Tibial artery (tissue), 4 donors: ENCODE measurements at regions not wholly inside any gene's neighbourhood (a gene's known extent, or its start where the extent isn't known, plus 50 kb on each side); places are given as distances from the start of the nearest gene placed in this dataset.
A peak's percentile ranks its signal among the peaks of the same experiment; 100 is the strongest.

Experiments
- DNase-seq, 2 donors: peaks; one replicate each; pipeline ENCODE4 v3.0.0-alpha.2; 2019
- H3K27ac ChIP-seq, 2 donors: fragments of 200-600 bp; sonication (generic) in 1 of 2; 1 replicate in 1 of 2; 2 replicates in 1 of 2; pipeline ENCODE4 v1.5.1; 2018 to 2019; ENCODE audit warnings: mild to moderate bottlenecking in 1 of 2
- H3K27me3 ChIP-seq, 2 donors: fragments of 200-600 bp; sonication (generic) in 1 of 2; one replicate each; pipeline versions ENCODE4 v1.5.1 to v1.6.0; 2016 to 2019
- H3K36me3 ChIP-seq, 3 donors: fragments of 200-600 bp; sonication (generic) in 2 of 3; one replicate each; pipeline ENCODE4 v1.5.1; 2016 to 2019; ENCODE audit warnings: mild to moderate bottlenecking in 2 of 3
- H3K4me1 ChIP-seq, 4 donors: fragments of 200-600 bp; sonication (generic) in 2 of 4; 1 replicate in 3 of 4; 2 replicates in 1 of 4; pipeline ENCODE4 v1.5.1; 2016 to 2019
- H3K4me3 ChIP-seq, 2 donors: fragments of 200-600 bp; sonication (generic) in 1 of 2; 1 replicate in 1 of 2; 2 replicates in 1 of 2; pipeline ENCODE4 v1.5.1; 2018 to 2019; ENCODE audit warnings: mild to moderate bottlenecking in 2 of 2
- H3K9me3 ChIP-seq, 3 donors: fragments of 200-600 bp; sonication (generic) in 1 of 3; one replicate each; pipeline ENCODE4 v1.5.1; 2016 to 2019
- intact Hi-C: fragments of 100-400 bp; cut with DNase I; formaldehyde crosslinking; loops from one replicate; pipeline ENCODE4 v1.15.0; 2023; ENCODE audit warnings: low total_unique reads
- TF ChIP-seq, protein P1 (sequence below), 2 experiments: fragments of 200-600 bp in 1 of 2; fragments of 450-650 bp in 1 of 2; IDR thresholded peaks; one replicate each; pipeline ENCODE4 v1.5.1; 2017 to 2019; ENCODE audit warnings: antibody characterized with exemption in 2 of 2, mild to moderate bottlenecking in 1 of 2, moderate library complexity in 1 of 2

GRCh38 chr13:29914581-29914980 is 64.2 kb upstream of the UBL3 start:
- Histone ChIP-seq H3K4me3 (no peak overlapping the region), H3K9me3 (no peaks in the 10 kb centered on the region), H3K27me3 (no peaks in the 10 kb centered on the region), H3K4me1 (no peaks in the 10 kb centered on the region), H3K36me3 (no peaks in the 10 kb centered on the region), H3K27ac (no peak overlapping the region)
- intact Hi-C loops: no loop called here
- no peak for DNase-seq
- TF ChIP-seq, protein P1, sequence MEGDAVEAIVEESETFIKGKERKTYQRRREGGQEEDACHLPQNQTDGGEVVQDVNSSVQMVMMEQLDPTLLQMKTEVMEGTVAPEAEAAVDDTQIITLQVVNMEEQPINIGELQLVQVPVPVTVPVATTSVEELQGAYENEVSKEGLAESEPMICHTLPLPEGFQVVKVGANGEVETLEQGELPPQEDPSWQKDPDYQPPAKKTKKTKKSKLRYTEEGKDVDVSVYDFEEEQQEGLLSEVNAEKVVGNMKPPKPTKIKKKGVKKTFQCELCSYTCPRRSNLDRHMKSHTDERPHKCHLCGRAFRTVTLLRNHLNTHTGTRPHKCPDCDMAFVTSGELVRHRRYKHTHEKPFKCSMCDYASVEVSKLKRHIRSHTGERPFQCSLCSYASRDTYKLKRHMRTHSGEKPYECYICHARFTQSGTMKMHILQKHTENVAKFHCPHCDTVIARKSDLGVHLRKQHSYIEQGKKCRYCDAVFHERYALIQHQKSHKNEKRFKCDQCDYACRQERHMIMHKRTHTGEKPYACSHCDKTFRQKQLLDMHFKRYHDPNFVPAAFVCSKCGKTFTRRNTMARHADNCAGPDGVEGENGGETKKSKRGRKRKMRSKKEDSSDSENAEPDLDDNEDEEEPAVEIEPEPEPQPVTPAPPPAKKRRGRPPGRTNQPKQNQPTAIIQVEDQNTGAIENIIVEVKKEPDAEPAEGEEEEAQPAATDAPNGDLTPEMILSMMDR (IDR thresholded peaks at IDR 0.05): no peak

DNA sequence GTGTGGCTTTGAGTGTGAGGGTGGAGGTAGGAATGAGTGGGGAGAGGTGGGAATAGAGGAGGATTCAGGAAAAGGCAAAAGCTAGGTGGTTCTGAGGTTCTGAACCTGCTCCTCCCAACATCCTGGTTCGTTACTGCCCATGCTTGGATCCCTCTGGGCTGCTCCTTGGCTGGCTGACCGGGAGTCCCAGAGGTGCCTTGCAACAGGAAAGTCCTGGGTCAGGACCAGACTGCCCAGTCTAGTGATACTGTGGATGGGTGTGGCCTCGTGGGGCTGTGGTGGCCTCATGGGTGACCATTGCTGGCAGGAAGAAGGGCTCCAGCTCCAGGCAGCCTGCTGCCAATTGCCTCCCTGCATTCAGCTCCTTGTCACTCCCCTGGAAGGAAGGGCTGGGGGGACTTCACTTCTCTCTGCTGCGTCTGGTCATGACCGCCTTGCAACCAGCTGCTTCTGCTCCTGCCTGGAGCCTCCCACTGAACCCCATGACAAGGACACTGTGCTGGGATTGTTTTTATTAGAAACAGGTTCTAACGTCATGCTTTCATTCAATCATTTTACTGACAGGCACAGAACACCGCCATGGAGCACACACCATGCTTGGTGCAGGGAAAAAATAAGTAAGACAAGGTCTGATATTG is 61.5 kb upstream of the UBL3 start:
- Histone ChIP-seq H3K4me1 (no peaks in the 10 kb centered on the region), H3K36me3 (no peaks in the 10 kb centered on the region), H3K4me3 (no peak overlapping the region), H3K9me3 (no peaks in the 10 kb centered on the region), H3K27ac (no peak overlapping the region), H3K27me3 (no peaks in the 10 kb centered on the region)
- no peak for DNase-seq
- intact Hi-C loops: no loop called here
- TF ChIP-seq, protein P1 (IDR thresholded peaks at IDR 0.05): no peak

- Histone ChIP-seq H3K4me3 (no peak overlapping the region), H3K9me3 (no peaks in the 10 kb centered on the region), H3K4me1 (no peaks in the 10 kb centered on the region), H3K27me3 (no peaks in the 10 kb centered on the region), H3K36me3 (no peaks in the 10 kb centered on the region), H3K27ac (no peak overlapping the region)
- intact Hi-C loops: no loop called here
- TF ChIP-seq, protein P1 (IDR thresholded peaks at IDR 0.05): no peak
- DNase-seq: peak in 1 of 2 donors; percentile 69
Observed at GRCh38 chr13:29909975-29910674, 59.7 kb upstream of the UBL3 start.

DNA sequence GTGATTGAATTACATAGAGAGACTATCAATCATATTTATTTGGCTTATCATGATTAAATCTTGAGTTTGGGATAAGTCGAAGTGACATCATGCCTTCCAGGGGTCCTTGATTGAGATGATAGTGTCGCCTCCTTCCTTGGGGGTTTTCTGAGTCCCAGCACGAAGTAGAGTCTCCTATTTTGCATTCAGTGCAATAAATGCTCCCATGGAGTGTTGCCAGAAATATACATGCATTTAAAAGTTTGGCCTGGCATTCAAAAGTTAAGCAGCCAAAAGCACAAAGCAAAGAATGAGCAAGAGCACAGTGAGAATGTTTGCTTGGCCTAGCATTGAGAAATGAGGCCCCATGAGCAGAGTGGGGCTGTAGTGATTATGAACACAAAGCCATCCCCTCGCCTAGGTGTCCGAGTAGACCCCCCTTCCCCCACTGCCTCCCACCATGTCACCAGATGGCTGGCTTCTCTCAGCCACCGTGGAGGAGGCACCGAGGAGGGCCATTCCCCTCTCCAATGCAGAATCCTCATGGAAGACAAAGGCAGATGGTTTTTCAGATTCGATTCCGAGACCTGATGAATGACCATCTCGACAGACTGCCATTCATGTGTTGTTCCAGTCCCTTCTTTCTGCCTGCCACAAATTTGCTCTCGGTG is 58.8 kb upstream of the UBL3 start:
- Histone ChIP-seq H3K9me3 (no peaks in the 10 kb centered on the region), H3K27ac (no peak overlapping the region), H3K4me1 (no peaks in the 10 kb centered on the region), H3K27me3 (no peaks in the 10 kb centered on the region), H3K4me3 (no peak overlapping the region), H3K36me3 (no peaks in the 10 kb centered on the region)
- DNase-seq: no peak
- intact Hi-C loops: no loop called here
- TF ChIP-seq, protein P1 (IDR thresholded peaks at IDR 0.05): no peak

DNA sequence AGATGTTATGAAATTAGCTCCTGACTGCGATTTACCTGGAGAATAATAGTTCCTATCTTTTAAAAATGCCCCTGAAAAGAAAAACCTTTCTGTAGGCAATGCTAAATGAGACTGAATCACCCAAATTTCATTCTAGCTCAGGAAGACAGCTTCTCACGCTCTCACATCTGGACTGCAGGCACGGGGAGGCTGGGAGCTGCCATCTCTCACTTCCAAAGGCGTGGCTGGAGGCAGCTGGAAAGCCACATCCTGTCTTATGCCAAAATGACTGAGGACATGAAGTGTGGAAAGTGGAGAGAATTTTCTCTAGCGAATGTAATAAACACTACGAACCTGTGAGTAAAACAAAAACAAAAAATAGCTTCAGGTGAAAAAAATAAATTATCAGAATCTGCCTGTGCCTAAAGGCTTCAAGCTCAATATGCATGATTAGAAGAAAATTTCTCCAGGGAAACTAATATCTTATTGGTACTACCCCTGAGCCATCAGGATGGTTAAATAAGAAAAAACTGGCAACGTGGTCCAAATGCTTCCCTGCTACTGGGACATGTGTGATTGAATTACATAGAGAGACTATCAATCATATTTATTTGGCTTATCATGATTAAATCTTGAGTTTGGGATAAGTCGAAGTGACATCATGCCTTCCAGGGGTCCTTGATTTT is 58.1 kb upstream of the UBL3 start:
- Histone ChIP-seq H3K9me3 (no peaks in the 10 kb centered on the region), H3K36me3 (no peaks in the 10 kb centered on the region), H3K27me3 (no peaks in the 10 kb centered on the region), H3K4me1 (no peaks in the 10 kb centered on the region), H3K4me3 (no peak overlapping the region), H3K27ac (no peak overlapping the region)
- intact Hi-C loops: no loop called here
- DNase-seq: peak in 1 of 2 donors; percentile 75
- TF ChIP-seq, protein P1 (IDR thresholded peaks at IDR 0.05): no peak
